IPS DF 4.7 (cell line): ENCODE measurements at regions not wholly inside any gene's neighbourhood (a gene's known extent, or its start where the extent isn't known, plus 50 kb on each side); places are given as distances from the start of the nearest gene placed in this dataset.
"Not testable (repeated sequence)": the region's sequence is repeated elsewhere in the genome, so short reads cannot be mapped to it uniquely, and the experiment has no call there.

Source experiments
- DNase-seq: peaks from one replicate; pipeline ENCODE4 v3.0.0-alpha.2; 2013; ENCODE audit warnings: low spot score; ENCODE audit errors: extremely low read depth

GRCh38 chr9:105022545-105022944, 94.6 kb upstream of the ABCA1 start:
- DNase-seq = not testable (repeated sequence)

GRCh38 chr9:105023788-105024187, 95.8 kb upstream of the ABCA1 start:
- DNase-seq = no peak

GRCh38 chr9:105024529-105024928, 96.6 kb upstream of the ABCA1 start:
- no peak for DNase-seq

GRCh38 chr9:105026451-105026850, 98.5 kb upstream of the ABCA1 start:
- DNase-seq = no peak

GRCh38 chr9:105027084-105027483, 99.1 kb upstream of the ABCA1 start:
- no peak for DNase-seq

- no peak for DNase-seq
These were observed 102.3 kb upstream of the ABCA1 start for GRCh38 chr9:105030285-105030684.

- DNase-seq = no peak
These were observed 109.2 kb upstream of the ABCA1 start for GRCh38 chr9:105037139-105037538.

- DNase-seq = no peak
These were observed 110.1 kb upstream of the ABCA1 start for GRCh38 chr9:105038051-105038450.

- no peak for DNase-seq
These were observed 111.3 kb upstream of the ABCA1 start for GRCh38 chr9:105039175-105039799.

- no peak for DNase-seq
These were observed 115.5 kb upstream of the ABCA1 start for GRCh38 chr9:105043370-105043936.

GRCh38 chr9:105044518-105044917, 116.6 kb upstream of the ABCA1 start:
- DNase-seq = no peak

GRCh38 chr9:105046907-105047741, 119.2 kb upstream of the ABCA1 start:
- no peak for DNase-seq

- no peak for DNase-seq
These were observed 119.7 kb upstream of the ABCA1 start for GRCh38 chr9:105047742-105048041.

GRCh38 chr9:105048331-105048730, 120.4 kb upstream of the ABCA1 start:
- DNase-seq = no peak

GRCh38 chr9:105050296-105050695, 122.3 kb upstream of the ABCA1 start:
- DNase-seq = no peak

- no peak for DNase-seq
These were observed 123.9 kb upstream of the ABCA1 start for GRCh38 chr9:105051897-105052296.

- no peak for DNase-seq
These were observed 124.4 kb upstream of the ABCA1 start for GRCh38 chr9:105052346-105052745.

- no peak for DNase-seq
These were observed 125.3 kb upstream of the ABCA1 start for GRCh38 chr9:105053209-105053652.

- DNase-seq = no peak
These were observed 126.5 kb upstream of the ABCA1 start for GRCh38 chr9:105054491-105054890.

GRCh38 chr9:105055917-105056316, 128.0 kb upstream of the ABCA1 start:
- DNase-seq = no peak

- DNase-seq = no peak
These were observed 129.6 kb upstream of the ABCA1 start for GRCh38 chr9:105057551-105057950.

- DNase-seq = no peak
These were observed 131.3 kb upstream of the ABCA1 start for GRCh38 chr9:105059252-105059651.
